Cerebellar nuclear complex (tissue), 1 donor: ENCODE measurements at regions not wholly inside any gene's neighbourhood (a gene's known extent, or its start where the extent isn't known, plus 50 kb on each side); places are given as distances from the start of the nearest gene placed in this dataset.

ENCODE experiments used
- DNase-seq, 2 experiments: peaks; one replicate each; lab custom pipeline; 2025; lab: John Stamatoyannopoulos, UW

GRCh38 chr1:90558754-90559378 is 158.2 kb downstream of the BARHL2 start:
- no peak for DNase-seq

GRCh38 chr1:90558126-90558525 is 159.0 kb downstream of the BARHL2 start:
- no peak for DNase-seq

- DNase-seq = no peak
Observed at GRCh38 chr1:90557706-90558105, 159.4 kb downstream of the BARHL2 start.

GRCh38 chr1:90550626-90551406 is 166.3 kb downstream of the BARHL2 start:
- peak; percentile 58 to 80 for DNase-seq

GRCh38 chr1:90544356-90544755 is 172.7 kb downstream of the BARHL2 start:
- DNase-seq = no peak

- DNase-seq = no peak
Observed at GRCh38 chr1:90537606-90538362, 179.3 kb downstream of the BARHL2 start.

GRCh38 chr1:90534663-90535295 is 182.3 kb downstream of the BARHL2 start:
- DNase-seq = no peak

- DNase-seq = no peak
Observed at GRCh38 chr1:90534116-90534515, 183.0 kb downstream of the BARHL2 start.

GRCh38 chr1:90526954-90527353 is 190.1 kb downstream of the BARHL2 start:
- no peak for DNase-seq

- no peak for DNase-seq
Observed at GRCh38 chr1:90522432-90522831, 194.7 kb downstream of the BARHL2 start.

GRCh38 chr1:90513956-90514355 is 203.1 kb downstream of the BARHL2 start:
- no peak for DNase-seq

GRCh38 chr1:90512441-90512840 is 204.7 kb downstream of the BARHL2 start:
- DNase-seq = no peak

- no peak for DNase-seq
Observed at GRCh38 chr1:90510143-90510542, 207.0 kb downstream of the BARHL2 start.

GRCh38 chr1:90509225-90510048 is 207.7 kb downstream of the BARHL2 start:
- no peak for DNase-seq

GRCh38 chr1:90508376-90509167 is 208.5 kb downstream of the BARHL2 start:
- DNase-seq = no peak

GRCh38 chr1:90507173-90507572 is 209.9 kb downstream of the BARHL2 start:
- no peak for DNase-seq

GRCh38 chr1:90505806-90506205 is 211.3 kb downstream of the BARHL2 start:
- DNase-seq = no peak

GRCh38 chr1:90504509-90504908 is 212.6 kb downstream of the BARHL2 start:
- DNase-seq = no peak

- DNase-seq = no peak
Observed at GRCh38 chr1:90502696-90503095, 214.4 kb downstream of the BARHL2 start.

GRCh38 chr1:90502194-90502593 is 214.9 kb downstream of the BARHL2 start:
- no peak for DNase-seq

- DNase-seq = no peak
Observed at GRCh38 chr1:90501281-90501680, 215.8 kb downstream of the BARHL2 start.
